Smooth muscle cell (in vitro differentiated cells): ENCODE measurements at regions not wholly inside any gene's neighbourhood (a gene's known extent, or its start where the extent isn't known, plus 50 kb on each side); places are given as distances from the start of the nearest gene placed in this dataset.

Source experiments
- DNase-seq: peaks from one replicate; lab custom pipeline; 2025; ENCODE audit not compliant: unreplicated experiment; lab: John Stamatoyannopoulos, UW
- H2AFZ ChIP-seq: fragments of 200-600 bp; sonication (generic); 2 replicates; pipeline ENCODE4 v1.6.0; 2016; ENCODE audit warnings: antibody characterized with exemption, low read depth, mild to moderate bottlenecking
- H3F3A ChIP-seq: fragments of 200-600 bp; sonication (generic); 2 replicates; pipeline ENCODE4 v1.6.0; 2017; ENCODE audit warnings: antibody characterized with exemption, low read depth
- H3K27ac ChIP-seq: fragments of 200-600 bp; sonication (generic); 2 replicates; pipeline ENCODE4 v1.5.1; 2016; ENCODE audit warnings: low read depth, mild to moderate bottlenecking
- H3K27me3 ChIP-seq: fragments of 200-600 bp; sonication (generic); 2 replicates; pipeline ENCODE4 v1.6.1; 2016; ENCODE audit warnings: low read depth, mild to moderate bottlenecking
- H3K36me3 ChIP-seq: fragments of 200-600 bp; sonication (generic); 2 replicates; pipeline ENCODE4 v1.5.1; 2016; ENCODE audit warnings: low read depth
- H3K4me1 ChIP-seq: fragments of 200-600 bp; sonication (generic); 2 replicates; pipeline ENCODE4 v1.5.1; 2016; ENCODE audit warnings: low read depth
- H3K4me2 ChIP-seq: fragments of 200-600 bp; sonication (generic); 2 replicates; pipeline ENCODE4 v1.6.0; 2016; ENCODE audit warnings: mild to moderate bottlenecking
- H3K4me3 ChIP-seq: fragments of 200-600 bp; sonication (generic); 2 replicates; pipeline ENCODE4 v1.5.1; 2016; ENCODE audit warnings: mild to moderate bottlenecking
- H3K79me2 ChIP-seq: fragments of 200-600 bp; sonication (generic); 2 replicates; pipeline ENCODE4 v1.6.0; 2016; ENCODE audit warnings: low read depth, mild to moderate bottlenecking
- H3K9ac ChIP-seq: fragments of 200-600 bp; sonication (generic); 2 replicates; pipeline ENCODE4 v1.6.0; 2016; ENCODE audit warnings: low read depth
- H3K9me3 ChIP-seq: fragments of 200-600 bp; sonication (generic); replicated peaks from 2 replicates; pipeline ENCODE4 v1.5.1; 2016; ENCODE audit warnings: low read depth
- H4K20me1 ChIP-seq: fragments of 200-600 bp; sonication (generic); 2 replicates; pipeline ENCODE4 v1.6.0; 2016; ENCODE audit warnings: low read depth
- WGBS: methylation state at CpG from one replicate; pipeline ENCODE4 v1.1.7; 2016; ENCODE audit warnings: low lambda C conversion rate; 5-methylcytosine and 5-hydroxymethylcytosine counted together
- TF ChIP-seq, protein P1 (sequence below): fragments of 200-600 bp; sonication (generic); IDR thresholded peaks from 2 replicates; pipeline ENCODE4 v1.5.1; 2017; ENCODE audit warnings: borderline replicate concordance, mild to moderate bottlenecking, antibody characterized with exemption; ENCODE audit not compliant: insufficient read depth, poor library complexity, severe bottlenecking

- H3K4me1 ChIP-seq = no peaks in the 10 kb centered on the region
- WGBS = 82% methylated on average over 13 of the region's 13 CpGs
- H4K20me1 ChIP-seq = no peaks in the 10 kb centered on the region
- H3F3A ChIP-seq = no peaks in the 10 kb centered on the region
- no peaks in the 10 kb centered on the region for H3K36me3 ChIP-seq
- no peaks in the 10 kb centered on the region for H3K27me3 ChIP-seq
- no peak overlapping the region for H3K27ac ChIP-seq
- DNase-seq = no peak
- H2AFZ ChIP-seq = no peak overlapping the region
- H3K9ac ChIP-seq = no peak overlapping the region
- TF ChIP-seq, protein P1, sequence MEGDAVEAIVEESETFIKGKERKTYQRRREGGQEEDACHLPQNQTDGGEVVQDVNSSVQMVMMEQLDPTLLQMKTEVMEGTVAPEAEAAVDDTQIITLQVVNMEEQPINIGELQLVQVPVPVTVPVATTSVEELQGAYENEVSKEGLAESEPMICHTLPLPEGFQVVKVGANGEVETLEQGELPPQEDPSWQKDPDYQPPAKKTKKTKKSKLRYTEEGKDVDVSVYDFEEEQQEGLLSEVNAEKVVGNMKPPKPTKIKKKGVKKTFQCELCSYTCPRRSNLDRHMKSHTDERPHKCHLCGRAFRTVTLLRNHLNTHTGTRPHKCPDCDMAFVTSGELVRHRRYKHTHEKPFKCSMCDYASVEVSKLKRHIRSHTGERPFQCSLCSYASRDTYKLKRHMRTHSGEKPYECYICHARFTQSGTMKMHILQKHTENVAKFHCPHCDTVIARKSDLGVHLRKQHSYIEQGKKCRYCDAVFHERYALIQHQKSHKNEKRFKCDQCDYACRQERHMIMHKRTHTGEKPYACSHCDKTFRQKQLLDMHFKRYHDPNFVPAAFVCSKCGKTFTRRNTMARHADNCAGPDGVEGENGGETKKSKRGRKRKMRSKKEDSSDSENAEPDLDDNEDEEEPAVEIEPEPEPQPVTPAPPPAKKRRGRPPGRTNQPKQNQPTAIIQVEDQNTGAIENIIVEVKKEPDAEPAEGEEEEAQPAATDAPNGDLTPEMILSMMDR = no peak
- no peak overlapping the region for H3K4me2 ChIP-seq
- no peaks in the 10 kb centered on the region for H3K79me2 ChIP-seq
- H3K9me3 ChIP-seq = no peaks in the 10 kb centered on the region
- H3K4me3 ChIP-seq = no peak overlapping the region
These were observed 284.5 kb upstream of the PLXNA2 start for GRCh38 chr1:208528578-208529240.

GRCh38 chr1:208531003-208531750 lies 287.0 kb upstream of the PLXNA2 start:
- H3K4me3 ChIP-seq = no peak overlapping the region
- 73% methylated on average over 11 of the region's 11 CpGs for WGBS
- H4K20me1 ChIP-seq = no peaks in the 10 kb centered on the region
- H3K4me1 ChIP-seq = peaks cover 1% of the 10 kb centered on the region
- no peak overlapping the region for H2AFZ ChIP-seq
- no peak for DNase-seq
- H3K9ac ChIP-seq = no peak overlapping the region
- H3F3A ChIP-seq = no peaks in the 10 kb centered on the region
- no peak overlapping the region for H3K4me2 ChIP-seq
- H3K79me2 ChIP-seq = no peaks in the 10 kb centered on the region
- H3K9me3 ChIP-seq = no peaks in the 10 kb centered on the region
- H3K27me3 ChIP-seq = no peaks in the 10 kb centered on the region
- TF ChIP-seq, protein P1 = no peak
- no peaks in the 10 kb centered on the region for H3K36me3 ChIP-seq
- H3K27ac ChIP-seq = no peak overlapping the region

- no peak overlapping the region for H3K9ac ChIP-seq
- H4K20me1 ChIP-seq = no peaks in the 10 kb centered on the region
- H3K4me2 ChIP-seq = no peak overlapping the region
- no peak overlapping the region for H3K27ac ChIP-seq
- no peak overlapping the region for H3K4me3 ChIP-seq
- no peaks in the 10 kb centered on the region for H3F3A ChIP-seq
- 73% methylated on average over 7 of the region's 7 CpGs for WGBS
- H3K27me3 ChIP-seq = no peaks in the 10 kb centered on the region
- no peaks in the 10 kb centered on the region for H3K79me2 ChIP-seq
- H3K36me3 ChIP-seq = no peaks in the 10 kb centered on the region
- H2AFZ ChIP-seq = no peak overlapping the region
- peaks cover 11% of the 10 kb centered on the region for H3K4me1 ChIP-seq
- H3K9me3 ChIP-seq = no peaks in the 10 kb centered on the region
- no peak for DNase-seq
- TF ChIP-seq, protein P1 = no peak
These were observed 289.8 kb upstream of the PLXNA2 start for GRCh38 chr1:208533746-208534598.
